ENCODE measurements at regions not wholly inside any gene's neighbourhood (a gene's known extent, or its start where the extent isn't known, plus 50 kb on each side); places are given as distances from the start of the nearest gene placed in this dataset.

DNA sequence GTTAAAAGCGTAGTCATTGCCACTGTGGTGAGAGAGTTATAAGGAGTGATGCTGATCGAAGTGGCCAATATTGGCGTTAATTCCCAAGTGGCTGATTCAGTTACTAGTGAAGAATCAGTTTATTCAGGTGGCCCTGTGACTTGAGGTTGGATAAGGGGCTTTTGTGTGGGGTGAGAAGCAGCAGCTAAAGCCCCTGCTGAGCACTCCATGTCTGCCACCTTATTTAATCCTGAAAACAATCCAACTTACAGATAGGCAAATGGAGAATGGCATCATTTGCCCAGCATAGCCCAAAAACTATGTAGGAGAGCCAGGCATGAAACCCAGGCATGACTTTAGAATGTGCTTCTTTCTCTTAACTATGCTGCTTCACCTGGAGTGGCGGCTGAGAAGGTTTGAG is 222.8 kb upstream of the KLF6 start:
- no peak for DNase-seq (ENCODE audit: low read depth, low spot score)
- intact Hi-C loops (cut with micrococcal nuclease), result no loop called here
- Histone ChIP-seq H4K20me1 (replicated peaks; ENCODE audit: control insufficient read depth, extremely low read depth, insufficient read depth, low read length) (no peaks in the 10 kb centered on the region), H3K4me2 (ENCODE audit: insufficient read depth, low read length) (no peak overlapping the region), H3K9ac (replicated peaks; ENCODE audit: extremely low read depth, insufficient read depth, low read length) (no peak overlapping the region), H3K27me3 (ENCODE audit: control insufficient read depth in 2 of 2, insufficient read depth in 2 of 2, low read length in 2 of 2) (no peaks in the 10 kb centered on the region), H3K9me3 (replicated peaks; ENCODE audit: control insufficient read depth, insufficient read depth, low read length) (no peaks in the 10 kb centered on the region), H3K9me1 (replicated peaks; ENCODE audit: control insufficient read depth, extremely low read depth, insufficient read depth, low read length) (no peaks in the 10 kb centered on the region), H3K4me1 (ENCODE audit: control insufficient read depth, extremely low read depth, insufficient read depth, low read length) (no peaks in the 10 kb centered on the region), H3K27ac (ENCODE audit: insufficient read depth, low read depth, low read length) (no peak overlapping the region), H3K79me2 (ENCODE audit: control insufficient read depth, insufficient read depth, low read length) (no peaks in the 10 kb centered on the region), H3K36me3 (ENCODE audit: control insufficient read depth in 2 of 2, extremely low read depth in 1 of 2, insufficient read depth in 2 of 2, low read length in 2 of 2) (no peaks in the 10 kb centered on the region), H3K4me3 (replicated peaks in 1 of 3; ENCODE audit: insufficient read depth in 1 of 3, low read depth in 1 of 3, low read length in 3 of 3) (no peak overlapping the region), H2AFZ (ENCODE audit: low read depth, low read length) (no peak overlapping the region)
- TF ChIP-seq JUN (IDR thresholded peaks at IDR 0.05; ENCODE audit: borderline replicate concordance, insufficient read depth, insufficient read length, low read depth) (no peak), FOS (IDR thresholded peaks at IDR 0.05; ENCODE audit: borderline replicate concordance, insufficient read depth, low read length) (no peak), GATA2 (IDR thresholded peaks at IDR 0.05; ENCODE audit: insufficient read depth, insufficient read length, low read depth, low read length) (no peak), POLR2AphosphoS5 (IDR thresholded peaks at IDR 0.05; ENCODE audit: insufficient read depth, low read depth, low read length) (no peak), MYC (IDR thresholded peaks at IDR 0.05; ENCODE audit: low read depth, low read length) (no peak), EZH2 (IDR thresholded peaks at IDR 0.05; ENCODE audit: borderline replicate concordance, low read depth, low read length, severe bottlenecking) (no peak), POLR2A (IDR thresholded peaks at IDR 0.05; ENCODE audit: low read depth, low read length) (no peak)
- TF ChIP-seq, protein P1, sequence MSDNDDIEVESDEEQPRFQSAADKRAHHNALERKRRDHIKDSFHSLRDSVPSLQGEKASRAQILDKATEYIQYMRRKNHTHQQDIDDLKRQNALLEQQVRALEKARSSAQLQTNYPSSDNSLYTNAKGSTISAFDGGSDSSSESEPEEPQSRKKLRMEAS (IDR thresholded peaks at IDR 0.05; ENCODE audit: insufficient read depth, insufficient read length), result no peak
- TF ChIP-seq, protein P2, sequence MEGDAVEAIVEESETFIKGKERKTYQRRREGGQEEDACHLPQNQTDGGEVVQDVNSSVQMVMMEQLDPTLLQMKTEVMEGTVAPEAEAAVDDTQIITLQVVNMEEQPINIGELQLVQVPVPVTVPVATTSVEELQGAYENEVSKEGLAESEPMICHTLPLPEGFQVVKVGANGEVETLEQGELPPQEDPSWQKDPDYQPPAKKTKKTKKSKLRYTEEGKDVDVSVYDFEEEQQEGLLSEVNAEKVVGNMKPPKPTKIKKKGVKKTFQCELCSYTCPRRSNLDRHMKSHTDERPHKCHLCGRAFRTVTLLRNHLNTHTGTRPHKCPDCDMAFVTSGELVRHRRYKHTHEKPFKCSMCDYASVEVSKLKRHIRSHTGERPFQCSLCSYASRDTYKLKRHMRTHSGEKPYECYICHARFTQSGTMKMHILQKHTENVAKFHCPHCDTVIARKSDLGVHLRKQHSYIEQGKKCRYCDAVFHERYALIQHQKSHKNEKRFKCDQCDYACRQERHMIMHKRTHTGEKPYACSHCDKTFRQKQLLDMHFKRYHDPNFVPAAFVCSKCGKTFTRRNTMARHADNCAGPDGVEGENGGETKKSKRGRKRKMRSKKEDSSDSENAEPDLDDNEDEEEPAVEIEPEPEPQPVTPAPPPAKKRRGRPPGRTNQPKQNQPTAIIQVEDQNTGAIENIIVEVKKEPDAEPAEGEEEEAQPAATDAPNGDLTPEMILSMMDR (IDR thresholded peaks at IDR 0.05; ENCODE audit: extremely low read depth in 1 of 2, insufficient read depth in 1 of 2, low read depth in 1 of 2, low read length in 2 of 2), result no peak
- ChIA-PET CTCF (no interaction called here), POLR2A (interaction anchor here (0.6 kb wide), 1 partner anchor 222 kb away, joined by 3 read pairs; the partner anchor contains the start of gene KLF6)
- no TSS peak for BruUV-seq (replicated peaks)
- FAIRE-seq, result no peak
- dilution Hi-C loops (cut with MboI; ENCODE audit: extremely low pct_ligation_motif_present, low sequenced_read_pairs), result no loop called here
